Right renal pelvis (tissue), 4 donors: ENCODE measurements at regions not wholly inside any gene's neighbourhood (a gene's known extent, or its start where the extent isn't known, plus 50 kb on each side); places are given as distances from the start of the nearest gene placed in this dataset.
"Not testable (repeated sequence)": the region's sequence is repeated elsewhere in the genome, so short reads cannot be mapped to it uniquely, and the experiment has no call there.

Source experiments
- DNase-seq, 4 donors: peaks; one replicate each; pipeline ENCODE4 v3.0.0-alpha.2; 2013; ENCODE audit warnings: low read depth in 4 of 4, low spot score in 3 of 4, missing footprints in 1 of 4

DNA sequence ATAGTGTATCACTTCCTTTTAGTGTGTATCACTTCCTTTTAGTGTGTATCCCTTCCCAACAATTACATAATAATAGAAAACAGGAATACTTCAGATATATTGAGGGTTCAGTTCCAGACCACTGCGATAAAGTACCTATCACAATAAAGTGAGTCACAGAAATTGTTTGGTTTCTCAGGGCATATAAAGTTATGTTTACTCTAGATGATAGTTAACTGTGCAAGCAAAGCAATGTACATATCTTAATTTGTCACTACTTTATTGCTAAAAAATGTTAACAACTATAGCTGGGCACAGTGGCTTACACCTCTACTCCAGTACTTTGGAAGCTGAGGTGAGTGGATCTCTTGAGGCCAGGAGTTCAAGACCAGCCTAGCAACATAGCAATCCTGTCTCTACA lies 938.4 kb downstream of the CCSER2 start:
- no peak for DNase-seq

DNA sequence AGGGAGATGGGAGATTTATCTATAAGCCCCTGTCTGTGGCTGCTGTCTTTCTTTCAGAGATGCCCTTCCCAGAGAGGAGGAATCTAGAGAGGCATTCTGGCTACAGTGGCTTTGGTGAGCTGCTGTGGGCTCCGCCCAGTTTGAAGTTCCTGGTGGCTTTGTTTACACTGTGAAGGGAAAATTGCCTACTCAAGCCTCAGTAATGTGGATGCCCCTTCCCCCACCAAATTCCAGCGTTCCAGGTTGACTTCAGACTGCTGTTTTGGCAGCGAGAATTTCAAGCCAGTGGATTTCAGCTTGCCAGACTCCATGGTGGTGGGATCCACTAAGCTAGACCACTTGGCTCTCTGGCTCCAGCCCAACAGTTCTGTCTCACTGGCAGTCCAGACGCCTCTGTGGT lies 951.6 kb downstream of the CCSER2 start:
- DNase-seq, result no peak

DNA sequence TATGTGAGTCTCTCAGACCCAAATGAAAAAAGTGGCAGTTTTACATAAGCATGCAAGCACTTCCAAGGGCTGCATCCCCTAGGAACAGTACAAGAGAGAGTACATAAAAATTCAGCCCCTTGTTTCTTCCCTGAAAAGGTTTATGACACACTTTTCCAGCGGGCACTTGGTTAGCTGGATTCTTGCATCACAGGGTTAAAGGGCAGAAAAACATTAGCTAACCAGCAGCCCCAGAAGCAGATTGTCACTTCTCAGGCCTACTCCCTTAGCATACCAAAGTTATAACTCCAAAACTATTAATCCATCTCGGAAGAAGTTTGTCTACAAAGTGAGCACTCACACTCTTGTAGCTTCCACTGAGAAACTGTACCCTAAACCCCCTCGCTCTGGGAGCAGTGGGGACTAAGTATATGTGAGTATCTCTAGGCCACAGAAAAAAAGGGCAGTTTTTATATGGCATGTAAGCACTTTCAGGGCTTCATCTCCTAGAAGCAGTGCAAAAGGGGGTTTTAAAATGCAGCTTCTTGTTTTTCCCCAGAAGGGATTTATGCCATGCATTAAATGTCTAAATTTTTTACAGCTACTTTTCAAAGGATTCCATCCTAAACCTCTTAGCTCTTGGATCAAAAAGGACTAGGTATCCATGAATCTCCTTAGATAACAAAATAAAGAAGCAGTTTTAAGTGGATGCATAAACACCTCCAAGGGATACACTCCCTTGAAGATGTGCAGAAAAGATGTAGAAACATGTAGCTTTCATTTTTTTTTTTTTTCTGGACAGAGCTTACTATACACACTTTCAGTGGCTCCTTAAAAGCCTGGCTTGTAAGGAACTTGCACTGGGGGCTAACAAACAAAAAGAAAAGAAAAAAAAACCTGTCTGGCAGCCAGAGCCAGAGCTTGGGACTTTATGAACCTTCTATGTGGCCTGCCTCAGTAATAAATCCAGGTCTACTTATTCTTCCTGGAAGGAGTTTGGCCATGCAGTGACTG lies 956.7 kb downstream of the CCSER2 start:
- DNase-seq, result peak in 1 of 4 donors; percentile 16

DNA sequence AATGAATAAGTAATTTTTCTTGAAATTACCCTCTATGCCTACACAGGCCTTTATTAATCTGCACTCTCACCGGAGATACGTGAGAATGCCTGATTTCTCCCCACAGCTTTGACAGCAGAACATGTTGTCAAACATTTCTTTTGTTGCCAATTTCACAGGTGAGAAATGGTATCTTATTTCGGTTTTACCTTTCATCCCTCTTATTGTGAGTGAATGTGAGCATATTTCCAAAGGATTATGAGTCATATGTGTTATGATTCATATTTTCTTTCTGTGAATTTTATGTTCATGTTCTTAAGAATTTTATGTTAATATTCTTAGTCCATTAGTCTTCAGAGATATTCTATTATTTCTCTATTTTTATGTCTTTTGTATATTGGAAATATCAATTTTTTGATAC lies 965.1 kb downstream of the CCSER2 start:
- no peak for DNase-seq

DNA sequence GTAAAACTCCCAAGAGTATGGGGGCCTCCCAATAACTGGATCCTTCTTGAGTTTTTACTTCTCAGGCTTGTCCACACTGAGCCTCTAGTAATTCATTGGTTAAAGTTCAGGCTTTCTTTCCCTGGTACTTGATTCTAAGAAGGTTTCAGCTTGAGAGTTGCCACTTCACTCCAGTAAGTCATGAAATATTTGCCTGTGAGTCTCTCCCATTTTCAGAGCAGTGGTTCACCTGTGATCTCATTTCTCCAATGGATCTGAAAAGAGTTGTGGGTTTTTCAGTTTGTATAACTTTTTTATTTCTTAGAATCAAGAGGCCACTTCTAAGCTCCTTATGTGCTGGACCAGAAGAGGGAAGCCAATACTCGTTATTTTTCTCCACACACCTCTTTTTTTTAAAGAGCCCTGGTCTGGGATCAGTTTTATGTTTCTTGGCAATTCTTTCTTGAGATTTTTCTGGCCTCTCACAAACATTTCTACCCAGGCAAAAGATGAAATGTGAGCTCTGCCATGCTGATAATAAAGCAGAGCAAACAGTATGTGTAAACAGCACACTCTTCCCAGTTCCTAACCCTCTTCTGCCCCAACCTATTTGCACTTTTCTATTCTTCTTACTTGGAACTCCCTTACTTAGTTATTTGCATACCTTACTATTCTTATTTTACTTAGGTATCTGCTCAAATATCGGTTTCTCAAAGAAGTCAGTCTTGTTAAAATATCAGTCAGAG lies 983.4 kb downstream of the CCSER2 start:
- no peak for DNase-seq

DNA sequence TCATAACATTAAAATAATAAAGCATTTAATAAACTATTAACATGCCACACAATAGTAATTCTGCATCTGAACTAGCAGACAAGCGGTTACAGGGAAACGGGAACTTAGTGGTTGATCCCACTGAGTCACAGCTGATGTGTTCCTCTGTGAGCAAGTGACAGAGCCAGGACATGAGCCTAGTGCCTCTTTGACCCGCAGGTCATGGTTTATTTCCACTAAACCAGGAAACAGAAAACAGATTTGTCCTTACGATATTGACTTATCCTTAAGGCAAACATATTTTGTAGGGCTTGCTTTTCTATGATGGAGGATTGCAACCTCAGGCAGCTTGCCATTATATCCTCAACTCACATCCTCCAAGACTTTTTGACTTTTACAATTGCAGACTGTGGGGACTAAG lies 987.3 kb downstream of the CCSER2 start:
- no peak for DNase-seq

DNA sequence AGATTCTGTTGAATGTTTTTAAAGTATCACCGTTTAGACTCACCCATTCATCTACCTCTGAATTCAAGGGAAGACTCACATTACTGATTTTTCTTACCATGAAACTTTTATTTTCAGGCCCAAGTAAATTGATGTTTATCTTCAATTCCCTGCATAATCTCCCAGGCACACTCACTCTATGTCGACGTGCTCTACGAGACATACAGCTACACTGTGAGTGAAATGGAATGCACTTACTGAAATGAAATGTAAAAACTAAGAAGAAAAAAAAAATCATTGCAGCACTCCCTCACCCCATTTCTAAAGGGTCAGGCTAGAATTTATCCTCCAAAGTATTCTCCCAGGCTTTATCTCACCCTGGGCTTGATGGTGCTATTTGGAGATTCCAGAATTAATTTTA lies 987.9 kb downstream of the CCSER2 start:
- no peak for DNase-seq

DNA sequence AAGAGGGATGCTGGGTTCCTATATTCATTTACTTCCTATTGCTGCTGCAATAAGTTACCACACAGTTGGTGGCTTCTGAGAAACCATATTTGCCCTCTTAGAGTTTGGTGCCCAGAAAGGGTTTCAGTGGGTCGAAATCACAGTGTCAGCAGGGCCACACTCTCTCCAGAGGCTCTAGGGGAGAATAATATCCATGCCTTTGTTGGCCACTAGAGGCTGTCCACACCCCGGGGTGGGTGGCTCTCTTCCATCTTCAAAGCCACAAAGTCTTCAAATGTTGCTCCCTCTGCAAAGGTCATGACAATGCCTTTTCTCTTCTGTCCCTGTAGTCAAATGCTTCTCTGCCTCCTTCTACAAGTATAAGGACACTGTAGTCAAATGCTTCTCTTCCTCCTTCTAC lies 989.4 kb downstream of the CCSER2 start:
- no peak for DNase-seq

DNA sequence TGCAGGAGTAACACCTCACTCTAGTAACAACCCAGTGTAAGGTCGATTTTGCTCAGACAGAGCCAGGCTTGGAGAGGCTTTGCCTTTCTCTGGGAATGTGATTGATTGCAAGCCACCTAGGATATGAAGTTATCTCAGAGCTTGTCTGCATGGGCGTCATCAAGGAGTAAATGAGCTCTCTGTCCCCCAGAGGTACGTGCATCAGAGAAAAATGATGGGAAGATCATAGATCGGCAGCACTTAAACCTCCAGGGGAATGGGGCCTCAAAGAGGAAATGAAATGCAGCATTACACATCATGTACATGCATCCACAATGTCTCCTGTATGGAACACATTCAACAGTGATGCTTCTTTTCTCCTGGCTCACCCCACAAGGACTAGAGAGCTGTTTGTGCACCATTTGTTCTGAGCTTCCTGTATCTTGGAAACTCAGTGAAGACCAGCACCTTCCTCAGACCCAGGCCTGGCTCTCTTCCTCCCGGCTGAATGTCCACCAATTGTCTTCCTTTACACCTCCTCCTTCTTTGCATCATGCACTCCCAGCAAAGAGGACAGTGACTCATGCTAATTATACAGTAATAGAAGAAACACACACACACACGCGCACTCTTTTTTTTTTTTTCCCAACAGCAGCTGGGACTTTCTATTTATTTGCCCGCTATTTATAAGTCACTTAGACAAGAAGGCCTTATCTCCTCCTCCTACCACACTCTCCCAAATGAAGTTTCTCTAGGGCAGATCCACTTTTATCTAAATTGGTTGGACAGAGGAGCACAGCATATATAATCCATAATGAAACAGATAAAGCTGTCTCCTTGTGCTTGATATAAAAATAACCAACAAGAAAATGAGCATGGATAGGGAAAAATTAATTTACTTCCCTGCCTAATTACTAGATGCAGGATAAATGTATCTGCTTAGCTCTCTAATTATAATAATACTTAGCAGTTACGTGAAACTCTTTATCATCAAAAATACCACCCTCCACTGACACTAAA lies 990.7 kb downstream of the CCSER2 start:
- peak in 1 of 4 donors; percentile 6 for DNase-seq

DNA sequence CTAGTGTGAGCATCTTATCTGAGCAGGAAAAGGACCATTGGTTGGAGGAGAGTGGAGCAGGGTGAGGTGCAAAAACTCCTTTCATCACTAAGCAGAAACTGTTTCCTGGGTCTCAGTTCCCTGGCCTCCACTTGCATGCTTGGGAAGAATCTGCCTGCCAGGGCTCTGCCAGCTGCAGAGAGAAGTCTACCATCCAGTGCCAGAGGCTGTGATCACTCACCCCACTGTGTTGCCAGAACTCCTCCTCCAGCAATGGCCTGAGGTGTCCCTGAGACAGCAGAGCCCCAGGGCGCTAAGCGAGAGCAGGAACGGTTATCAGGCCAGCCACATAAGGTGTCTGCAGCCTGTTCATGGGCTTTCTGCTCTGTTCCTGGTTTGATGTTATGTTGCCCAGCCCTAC lies 991.4 kb downstream of the CCSER2 start:
- DNase-seq, result no peak

DNA sequence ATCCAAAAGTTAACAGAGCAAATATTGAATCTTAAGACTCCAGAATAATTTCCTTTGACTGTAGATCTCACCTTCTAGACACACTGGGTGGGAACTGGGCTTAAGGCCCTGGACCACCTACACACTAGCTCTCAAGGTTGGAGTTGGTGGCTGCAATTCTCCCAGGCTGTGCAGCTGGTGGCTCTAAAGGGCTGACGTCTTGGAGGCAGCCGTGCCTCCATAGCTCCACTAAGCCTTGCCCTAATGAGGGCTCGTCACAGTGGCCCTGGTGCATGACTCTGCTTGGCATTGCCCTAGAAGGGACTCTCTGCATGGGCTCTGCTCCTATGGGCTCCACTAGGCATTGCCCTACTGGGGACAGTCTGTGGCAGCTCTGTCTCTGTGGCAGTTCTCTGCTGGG lies 1005.2 kb downstream of the CCSER2 start:
- DNase-seq, result no peak

DNA sequence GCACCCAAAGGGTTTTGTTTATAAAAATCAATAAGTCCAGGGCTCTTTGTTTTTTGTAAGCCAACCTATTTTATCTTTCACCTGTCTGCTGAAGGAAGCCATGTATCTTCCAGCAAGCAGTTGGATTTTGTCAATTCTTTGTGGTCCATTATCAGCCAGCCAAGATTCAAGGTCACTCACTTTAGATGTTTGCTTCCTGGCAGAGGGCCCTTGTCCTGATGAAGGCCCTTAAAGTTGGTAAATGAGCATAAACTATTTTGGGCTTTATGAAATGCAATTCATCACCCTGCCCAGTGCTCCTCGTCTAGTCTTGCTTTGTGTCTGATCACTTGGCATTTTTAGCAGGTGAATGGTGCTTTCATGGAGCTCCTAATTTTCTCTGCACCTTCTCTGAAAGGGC lies 1004.2 kb downstream of the GRID1 start:
- DNase-seq, result no peak

DNA sequence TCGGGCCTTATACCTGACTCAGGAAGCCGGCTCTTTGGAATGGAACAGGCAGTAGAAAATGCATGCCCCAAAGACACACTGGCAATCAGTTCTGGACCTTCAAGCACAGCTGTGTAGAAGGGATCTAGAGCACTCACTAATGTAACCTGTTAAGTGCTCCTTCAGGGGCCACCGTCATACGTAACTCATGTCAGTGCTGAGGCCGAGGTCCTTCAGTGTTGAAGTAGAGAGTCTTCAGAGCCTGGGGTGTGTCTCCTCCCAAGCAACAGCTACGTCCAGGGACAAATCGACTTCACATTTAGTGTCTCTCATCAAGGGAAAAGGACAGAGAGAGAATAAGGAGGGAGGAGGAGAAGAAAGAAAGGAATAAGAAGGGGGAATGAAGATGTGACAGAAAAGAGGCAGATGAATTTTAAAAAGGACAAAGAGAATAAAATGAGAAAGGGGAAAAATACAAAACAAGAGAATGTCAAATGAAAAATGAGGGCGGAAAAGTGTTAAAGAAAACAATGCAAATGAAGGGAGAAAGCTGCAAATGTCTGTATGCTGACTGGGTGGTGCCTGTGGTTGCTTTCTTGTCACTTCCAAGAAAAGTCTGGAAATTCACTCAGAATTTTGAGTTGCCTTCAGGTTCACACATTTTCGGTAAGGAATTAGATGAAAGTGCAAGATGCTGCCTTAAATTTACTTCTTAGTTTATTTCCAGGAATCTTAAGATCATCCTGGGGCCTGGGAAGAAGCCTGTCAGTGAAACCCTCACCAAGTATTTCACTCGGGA lies 989.4 kb downstream of the GRID1 start:
- DNase-seq, result no peak

DNA sequence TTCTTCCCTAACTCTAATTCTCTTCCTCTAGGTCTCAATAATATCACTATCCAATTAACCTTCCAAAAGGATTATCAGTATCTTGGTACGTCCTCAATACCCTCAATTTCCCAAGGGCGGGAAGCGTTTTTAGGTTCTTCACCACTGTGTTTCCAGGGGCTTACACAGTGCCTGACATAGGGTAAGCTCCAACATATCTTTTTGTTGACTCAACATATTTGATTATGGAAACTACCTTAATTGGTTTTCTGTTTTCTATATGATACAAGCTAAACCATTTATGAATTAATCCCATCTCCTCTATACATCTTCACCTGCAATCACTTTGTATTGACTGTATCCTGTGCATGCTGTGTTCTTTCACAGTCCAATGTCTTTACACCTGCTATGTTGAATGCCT lies 987.3 kb downstream of the GRID1 start:
- DNase-seq, result no peak

DNA sequence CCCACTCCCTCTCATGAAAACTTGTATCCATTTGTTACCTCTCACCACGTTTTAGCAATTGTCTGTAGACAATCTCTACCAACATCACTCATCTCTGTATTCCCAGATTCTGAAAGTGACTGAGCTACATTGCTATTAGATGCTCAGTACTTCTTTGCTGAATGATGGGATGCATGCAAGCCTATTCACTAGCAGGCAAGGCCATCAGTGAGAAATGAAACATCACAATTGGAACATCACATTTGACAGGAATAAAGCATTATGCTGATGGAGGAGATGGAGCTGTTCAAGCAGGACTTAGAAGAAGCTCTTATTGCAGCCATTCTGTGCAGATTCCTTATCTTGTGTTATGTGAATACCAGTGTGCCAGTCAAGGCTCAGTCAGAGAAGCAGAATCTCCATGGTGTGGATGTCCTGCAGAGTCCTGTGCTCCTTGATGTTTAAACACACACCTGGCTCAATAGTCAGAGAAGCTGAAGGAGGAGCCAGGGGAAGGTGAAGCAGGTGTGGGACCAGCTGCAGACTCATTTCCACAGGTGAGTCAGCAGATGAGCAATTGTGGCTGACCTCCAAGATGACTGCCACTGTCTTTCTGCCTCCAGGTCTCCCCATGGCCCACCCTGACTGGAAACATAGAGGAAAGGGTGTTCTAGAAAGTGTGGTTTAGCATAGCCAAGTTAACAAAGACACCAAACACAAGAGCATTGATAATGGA lies 965.5 kb downstream of the GRID1 start:
- no peak for DNase-seq

DNA sequence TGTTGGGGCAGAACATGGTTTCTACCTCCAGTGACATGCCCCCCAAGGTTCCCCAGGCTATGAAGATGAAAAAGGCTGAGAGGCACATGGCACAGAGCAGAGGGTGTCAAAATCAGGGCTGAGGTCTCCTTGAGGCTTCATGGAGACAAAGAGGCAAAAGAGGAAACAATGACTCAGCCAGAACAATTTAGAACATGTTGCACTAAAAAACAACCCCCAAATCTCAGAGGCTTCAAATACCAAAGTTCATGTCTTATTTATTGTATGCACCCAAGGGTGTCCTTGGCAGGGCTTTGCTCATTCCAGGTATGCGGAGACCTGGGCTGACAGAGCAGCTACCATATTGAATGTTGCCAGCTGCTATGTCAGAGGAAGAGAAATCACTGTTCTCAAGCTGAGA lies 964.1 kb downstream of the GRID1 start:
- no peak for DNase-seq

DNA sequence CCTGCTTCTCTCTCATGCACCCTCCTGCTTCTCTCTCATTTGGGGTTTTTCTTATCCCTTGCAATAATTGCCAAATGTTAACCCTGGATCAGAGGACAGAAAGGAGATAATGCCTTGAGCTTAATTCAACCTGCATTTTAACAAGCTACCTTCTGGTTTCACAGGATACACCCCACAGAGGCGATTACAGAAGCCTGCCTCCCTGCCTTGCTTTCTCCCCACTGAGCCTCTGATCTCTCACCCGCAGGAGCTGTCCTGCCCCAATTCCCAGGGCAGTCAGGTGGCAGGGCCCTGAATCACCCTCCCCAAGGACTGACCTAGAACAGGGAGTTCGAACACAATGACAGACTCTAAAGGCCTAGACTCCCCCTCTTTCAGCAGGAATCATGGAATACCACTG lies 959.5 kb downstream of the GRID1 start:
- no peak for DNase-seq

DNA sequence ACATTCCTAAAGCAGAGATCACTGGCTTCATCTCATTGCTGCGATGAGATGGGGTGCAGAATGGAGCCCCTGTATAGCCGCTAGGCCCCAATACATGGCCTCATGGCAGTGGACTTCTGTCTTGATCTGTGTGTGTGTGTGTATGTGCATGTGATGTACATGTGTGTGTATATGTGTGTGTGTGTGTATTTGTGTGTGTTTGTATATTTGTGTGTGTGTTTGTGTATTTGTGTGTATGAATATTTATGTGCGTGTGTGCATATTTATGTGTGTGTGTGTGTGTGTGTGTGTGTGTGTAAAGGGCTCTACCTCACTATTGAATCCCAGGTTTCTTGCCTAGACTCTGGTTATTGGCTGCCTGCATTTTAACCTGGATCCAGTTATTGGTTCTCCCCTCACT lies 958.2 kb downstream of the GRID1 start:
- DNase-seq, result no peak

DNA sequence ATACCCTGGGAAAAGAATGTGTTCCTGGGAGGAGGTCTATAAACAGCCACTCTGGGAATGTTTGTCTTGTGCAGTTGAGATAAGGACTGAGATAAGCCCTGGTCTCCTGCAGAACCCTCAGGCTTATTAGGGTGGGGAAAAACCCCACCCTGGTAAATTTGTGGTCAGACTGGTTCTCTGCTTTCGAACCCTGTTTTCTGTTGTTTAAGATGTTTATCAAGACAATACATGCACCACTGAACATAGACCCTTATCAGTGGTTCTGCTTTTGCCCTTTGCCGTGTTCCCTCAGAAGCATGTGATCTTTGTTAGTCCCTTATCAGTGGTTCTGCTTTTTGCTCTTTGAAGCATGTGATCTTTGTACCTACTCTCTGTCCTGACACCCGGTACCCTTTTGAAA lies 956.0 kb downstream of the GRID1 start:
- DNase-seq, result not testable (repeated sequence)
